SHP77 (cell line): ENCODE measurements at regions not wholly inside any gene's neighbourhood (a gene's known extent, or its start where the extent isn't known, plus 50 kb on each side); places are given as distances from the start of the nearest gene placed in this dataset.
"Not testable (repeated sequence)": the region's sequence is repeated elsewhere in the genome, so short reads cannot be mapped to it uniquely, and the experiment has no call there.

Source experiments
- DNase-seq, 2 experiments: peaks; one replicate each; lab custom pipeline; 2025; lab: John Stamatoyannopoulos, UW

GRCh38 chr6:80544976-80545722 is 438.7 kb downstream of the BCKDHB start:
- no peak for DNase-seq

DNA sequence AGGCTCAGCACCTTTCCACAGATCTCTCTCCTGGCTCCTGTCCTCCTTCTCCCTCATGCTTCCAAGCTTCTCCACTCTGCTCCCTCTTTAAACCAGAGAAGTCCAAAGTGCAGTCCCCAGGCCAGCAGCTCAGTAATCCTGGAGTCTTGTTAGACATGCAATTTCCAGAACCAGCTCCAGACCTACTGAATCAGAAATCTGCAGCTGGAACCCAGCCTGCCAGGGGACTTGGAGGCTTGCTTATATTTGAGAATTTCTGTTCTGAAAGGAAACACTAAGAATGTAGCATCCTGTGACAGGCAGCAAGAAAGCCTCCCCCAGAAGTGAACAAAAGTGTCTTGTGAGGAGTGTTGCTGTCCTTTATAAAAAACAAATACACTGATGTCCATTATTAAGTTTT is 438.1 kb downstream of the BCKDHB start:
- DNase-seq = no peak

GRCh38 chr6:80543598-80544222 is 437.2 kb downstream of the BCKDHB start:
- no peak for DNase-seq

DNA sequence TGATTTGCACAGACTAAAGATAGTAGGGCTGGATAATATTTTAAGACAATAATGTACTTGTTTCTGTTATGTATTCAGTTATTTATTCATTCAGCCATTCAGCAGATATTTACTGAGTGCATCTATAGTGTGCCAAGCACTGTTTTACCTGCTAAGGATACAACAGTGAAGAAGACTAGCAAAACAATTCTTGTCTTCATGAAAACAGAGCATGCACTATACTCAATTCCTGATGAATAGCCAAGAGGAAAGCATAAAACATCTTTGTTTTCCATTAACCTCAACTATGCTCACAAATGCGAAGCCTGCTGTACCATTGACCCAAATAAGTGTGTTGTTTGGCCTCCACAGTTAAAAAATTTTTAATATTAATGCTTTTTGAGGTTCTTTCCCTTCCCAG is 436.7 kb downstream of the BCKDHB start:
- DNase-seq = no peak

DNA sequence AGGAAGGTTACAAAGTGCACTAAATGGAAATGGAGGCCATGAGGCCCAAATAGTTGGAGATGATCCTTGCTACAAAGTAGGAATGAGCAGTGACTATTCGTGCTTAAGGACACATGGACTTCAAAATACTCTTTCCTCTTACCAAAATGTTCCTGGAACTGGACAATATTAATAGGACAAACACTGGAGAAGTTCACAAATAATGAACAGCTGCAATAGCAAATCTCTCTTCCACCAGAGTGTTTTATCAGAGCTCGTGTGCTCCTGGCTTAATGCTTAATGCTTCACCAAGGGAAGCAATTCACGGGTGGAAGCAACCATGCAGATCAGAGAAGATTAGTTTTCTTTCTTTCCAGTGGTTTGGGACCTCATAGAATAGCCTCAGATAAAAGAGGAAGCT is 435.4 kb downstream of the BCKDHB start:
- no peak for DNase-seq

GRCh38 chr6:80541181-80541580 is 434.7 kb downstream of the BCKDHB start:
- DNase-seq = no peak

DNA sequence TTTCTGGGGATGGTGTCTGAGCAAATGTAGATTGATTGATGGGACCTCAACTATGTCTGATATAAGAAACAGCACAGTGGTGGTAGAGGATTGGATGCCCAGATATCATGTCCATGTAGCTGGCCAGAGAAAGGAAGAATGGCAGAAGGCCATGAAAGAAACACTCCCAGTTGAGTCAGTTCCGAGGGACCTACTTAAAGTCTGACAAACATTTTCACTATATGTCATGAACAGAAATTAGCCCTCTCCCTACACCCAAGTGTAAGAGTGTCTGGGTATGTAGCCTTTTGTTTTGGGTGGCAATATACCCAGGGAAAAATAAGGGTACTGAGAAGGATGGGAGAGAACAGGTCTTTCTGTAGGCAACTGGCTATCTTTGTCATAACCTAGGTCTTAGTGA is 434.2 kb downstream of the BCKDHB start:
- DNase-seq = no peak

GRCh38 chr6:80537118-80537972 is 430.9 kb downstream of the BCKDHB start:
- no peak for DNase-seq

GRCh38 chr6:80535914-80536565 is 429.6 kb downstream of the BCKDHB start:
- no peak for DNase-seq

GRCh38 chr6:80531681-80532619 is 425.5 kb downstream of the BCKDHB start:
- no peak for DNase-seq

- no peak for DNase-seq
Observed at GRCh38 chr6:80530103-80530502, 423.6 kb downstream of the BCKDHB start.

GRCh38 chr6:80528115-80528514 is 421.6 kb downstream of the BCKDHB start:
- DNase-seq = no peak

- peak; percentile 42 to 73 for DNase-seq
Observed at GRCh38 chr6:80527552-80528052, 421.1 kb downstream of the BCKDHB start.

- peak; percentile 64 to 88 for DNase-seq
Observed at GRCh38 chr6:80523531-80523997, 417.1 kb downstream of the BCKDHB start.

GRCh38 chr6:80523010-80523409 is 416.5 kb downstream of the BCKDHB start:
- DNase-seq = no peak

- DNase-seq = no peak
Observed at GRCh38 chr6:80522576-80522975, 416.1 kb downstream of the BCKDHB start.

DNA sequence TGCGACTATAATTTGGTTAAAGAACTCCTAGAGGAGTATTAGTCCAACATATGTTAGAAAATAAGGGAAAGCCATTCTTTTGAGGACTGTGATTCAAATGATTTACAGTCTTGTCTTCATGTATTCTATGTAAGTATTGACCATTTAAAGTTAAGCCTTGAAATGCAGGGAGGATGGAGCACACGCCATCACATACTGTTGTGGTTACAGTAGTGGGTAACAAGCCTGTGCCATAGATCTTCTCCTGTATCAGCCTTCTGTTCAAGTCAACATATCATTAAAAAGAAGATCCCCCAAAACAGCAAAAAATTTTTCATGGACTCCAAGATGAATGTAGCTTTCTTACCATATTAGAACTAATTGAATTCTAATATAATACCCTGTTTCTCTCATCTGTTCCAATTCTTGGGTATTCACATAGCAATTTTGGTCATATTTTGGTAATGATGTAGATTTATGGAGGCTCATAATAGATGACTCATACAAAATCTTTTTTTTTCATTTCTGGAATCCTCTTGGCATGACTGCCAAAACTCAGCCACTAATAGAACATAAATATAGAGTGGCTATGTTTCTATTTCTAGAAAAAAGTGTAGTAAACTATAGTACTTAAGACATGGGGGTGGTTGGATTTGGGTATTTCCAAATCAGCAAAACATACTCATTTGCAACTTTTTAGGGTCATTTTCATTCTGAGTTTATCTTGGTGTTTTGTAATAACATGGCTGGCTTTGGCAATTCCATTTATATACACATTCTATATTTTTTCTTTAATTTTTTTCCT is 413.5 kb downstream of the BCKDHB start:
- no peak for DNase-seq

DNA sequence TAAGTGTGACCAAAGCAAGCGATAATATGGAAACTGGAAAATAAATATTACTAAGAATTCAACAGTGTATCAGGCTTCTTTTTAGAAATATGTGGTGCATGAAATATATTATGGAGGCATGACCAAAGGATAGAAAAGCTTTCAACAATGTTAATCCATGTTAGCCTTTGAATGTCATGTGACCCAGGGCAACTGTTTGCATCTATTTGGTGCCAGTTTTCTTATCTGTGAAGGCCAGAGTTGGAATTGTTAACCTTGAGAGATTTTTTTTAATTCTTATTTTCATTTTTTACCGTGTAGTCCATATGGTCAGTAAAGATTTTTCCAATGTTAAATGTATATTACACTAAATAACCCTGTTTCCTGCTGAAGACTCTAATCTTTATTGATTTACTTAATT is 411.1 kb downstream of the BCKDHB start:
- DNase-seq = no peak

DNA sequence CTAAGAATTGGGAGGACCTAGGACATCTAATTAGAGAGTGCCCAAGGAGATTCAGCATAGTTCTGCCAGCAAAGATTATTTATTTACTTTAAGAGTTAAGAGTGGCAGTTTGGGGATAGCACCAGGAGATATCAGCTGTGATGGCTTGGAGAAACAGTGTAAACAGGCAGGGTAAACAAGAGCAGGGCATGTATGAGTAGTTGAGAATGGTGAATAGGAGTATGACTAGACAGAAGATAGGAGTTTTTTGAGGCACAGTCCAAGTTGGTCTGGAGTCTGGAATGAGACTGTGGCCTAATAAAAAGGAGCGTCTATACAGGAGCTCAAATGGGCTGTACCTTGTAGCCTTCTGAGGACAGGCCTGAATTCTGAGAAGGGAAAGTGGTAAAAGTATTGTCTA is 404.1 kb downstream of the BCKDHB start:
- DNase-seq = not testable (repeated sequence)
